Right lobe of liver (tissue), 6 donors: ENCODE measurements at regions not wholly inside any gene's neighbourhood (a gene's known extent, or its start where the extent isn't known, plus 50 kb on each side); places are given as distances from the start of the nearest gene placed in this dataset.

Experiments used
- ATAC-seq, 4 donors: fragments of 200-7000 bp; cut with Tn5 transposase; one replicate each; pipeline ENCODE4 v1.9.1; 2020; ENCODE audit warnings: mild to moderate bottlenecking in 4 of 4, moderate library complexity in 4 of 4
- DNase-seq, 3 donors: peaks; one replicate each; pipeline ENCODE4 v3.0.0-alpha.2; 2020
- H3K27ac ChIP-seq, 3 donors: fragments of 200-600 bp; one replicate each; pipeline ENCODE4 v1.8.0; 2022
- H3K27me3 ChIP-seq, 2 donors: fragments of 200-600 bp; one replicate each; pipeline ENCODE4 v1.8.0; 2022
- H3K36me3 ChIP-seq, 4 donors: fragments of 200-600 bp; sonication (generic) in 1 of 4; one replicate each; pipeline versions ENCODE4 v1.5.1 to v1.8.0; 2017 to 2022; ENCODE audit warnings: control low read depth in 1 of 4
- H3K4me1 ChIP-seq, 4 donors: fragments of 200-600 bp; sonication (generic) in 1 of 4; one replicate each; pipeline versions ENCODE4 v1.5.1 to v1.8.0; 2017 to 2022; ENCODE audit warnings: control low read depth in 1 of 4
- H3K4me3 ChIP-seq, 3 donors: fragments of 200-600 bp; one replicate each; pipeline ENCODE4 v1.8.0; 2022
- H3K9me3 ChIP-seq, 4 donors: fragments of 200-600 bp; sonication (generic) in 1 of 4; one replicate each; pipeline versions ENCODE4 v1.5.1 to v1.8.0; 2017 to 2022; ENCODE audit warnings: control low read depth in 1 of 4
- CTCF ChIP-seq, 4 donors: fragments of 200-600 bp in 3 of 4; fragments of 450-650 bp in 1 of 4; IDR thresholded peaks; one replicate each; pipeline versions ENCODE4 v1.5.1 to v1.8.0; 2016 to 2022; ENCODE audit warnings: antibody characterized with exemption in 4 of 4, mild to moderate bottlenecking in 2 of 4
- POLR2A ChIP-seq: fragments of 450-650 bp; IDR thresholded peaks from one replicate; pipeline ENCODE4 v1.6.1; 2017; ENCODE audit warnings: antibody characterized with exemption, mild to moderate bottlenecking
- WGBS: methylation state at CpG from one replicate; pipeline ENCODE4 v1.1.6; 2018; ENCODE audit warnings: low coverage, low lambda C conversion rate; ENCODE audit not compliant: insufficient coverage; ENCODE audit errors: missing lambda C conversion rate; 5-methylcytosine and 5-hydroxymethylcytosine counted together
- intact Hi-C, 2 donors: fragments of 100-400 bp; cut with DNase I; formaldehyde crosslinking; loops; one replicate each; pipeline versions ENCODE4 v1.11.2 to v1.14.1; 2022
- donor health status: DM: no; HTN: yes; CAD: no.
- donor health status: DM: no; HTN: no; CAD: no.
- donor health status: DM: no; HTN: no; CAD: no.
- donor health status: DM: no; HTN: yes; CAD: no.
- donor health status: DM: no; HTN: yes; CAD: no.

GRCh38 chr2:66689456-66690051, 254.6 kb downstream of the MEIS1 start:
- DNase-seq (no peak), ATAC-seq (no peak)
- H3K4me3 ChIP-seq, result no peak overlapping the region
- WGBS, result 67% methylated on average over 5 of the region's 5 CpGs
- no peaks in the 10 kb centered on the region for H3K4me1 ChIP-seq
- TF ChIP-seq CTCF (IDR thresholded peaks at IDR 0.05), result no peak
- TF ChIP-seq POLR2A, result no peak
- H3K36me3 ChIP-seq, result no peaks in the 10 kb centered on the region
- H3K9me3 ChIP-seq, result no peaks in the 10 kb centered on the region
- H3K27me3 ChIP-seq, result no peaks in the 10 kb centered on the region
- intact Hi-C loops, result no loop called here
- H3K27ac ChIP-seq, result no peak overlapping the region

GRCh38 chr2:66691031-66691965, 256.4 kb downstream of the MEIS1 start:
- no peak overlapping the region for H3K4me3 ChIP-seq
- intact Hi-C loops, result no loop called here
- ATAC-seq (no peak), DNase-seq (no peak)
- no peaks in the 10 kb centered on the region for H3K9me3 ChIP-seq
- H3K27me3 ChIP-seq, result no peaks in the 10 kb centered on the region
- TF ChIP-seq POLR2A (no peak), CTCF (IDR thresholded peaks at IDR 0.05) (no peak)
- 39% methylated on average over 10 of the region's 10 CpGs for WGBS
- no peaks in the 10 kb centered on the region for H3K36me3 ChIP-seq
- no peaks in the 10 kb centered on the region for H3K4me1 ChIP-seq
- H3K27ac ChIP-seq, result no peak overlapping the region

- no peak for ATAC-seq
- no peak overlapping the region for H3K27ac ChIP-seq
- intact Hi-C loops, result no loop called here
Measured at GRCh38 chr2:66692521-66693054, 257.7 kb downstream of the MEIS1 start.

More at GRCh38 chr2:66692521-66693054, 257.7 kb downstream of the MEIS1 start:
- WGBS, result 68% methylated on average over 7 of the region's 7 CpGs
- Histone ChIP-seq H3K4me3 (no peak overlapping the region), H3K36me3 (no peaks in the 10 kb centered on the region), H3K4me1 (no peaks in the 10 kb centered on the region), H3K27me3 (no peaks in the 10 kb centered on the region), H3K9me3 (no peaks in the 10 kb centered on the region)
- no peak for DNase-seq
- TF ChIP-seq CTCF (IDR thresholded peaks at IDR 0.05) (no peak), POLR2A (no peak)
